Endothelial cell of umbilical vein (primary cell): ENCODE measurements at regions not wholly inside any gene's neighbourhood (a gene's known extent, or its start where the extent isn't known, plus 50 kb on each side); places are given as distances from the start of the nearest gene placed in this dataset.

Source experiments
- BruUV-seq: library from RNA; stranded (reverse); fragments of 400-500 nt; replicated peaks from 2 replicates; lab custom pipeline; 2021; lab: Mats Ljungman, UMichigan
- CTCF ChIA-PET: fragments of 300-600, 350-600 bp; sonication (Branson Sonifier 250); formaldehyde crosslinking; loops from one replicate; lab custom pipeline; 2021; ENCODE audit warnings: antibody characterized with exemption, inconsistent platforms; lab: Charles Lee
- POLR2A ChIA-PET: fragments of 300-600, 350-600 bp; sonication (Branson Sonifier 250); formaldehyde crosslinking; loops from one replicate; lab custom pipeline; 2021; ENCODE audit warnings: antibody characterized with exemption, inconsistent platforms; lab: Charles Lee
- DNase-seq: peaks from one replicate; pipeline ENCODE4 v3.0.0-alpha.2; 2011; ENCODE audit warnings: low read depth, low spot score
- FAIRE-seq: peaks from 2 replicates; lab custom pipeline; 2011; peaks lifted over from hg19 to GRCh38; lab: Jason Lieb, UNC
- H2AFZ ChIP-seq: 2 replicates; pipeline ENCODE4 v1.6.0; 2012; ENCODE audit warnings: low read depth, low read length, control low read depth, inconsistent platforms
- H3K27ac ChIP-seq: 2 replicates; pipeline ENCODE4 v1.5.1; 2011; ENCODE audit warnings: low read depth, mild to moderate bottlenecking, control low read depth, low read length, moderate library complexity; ENCODE audit not compliant: insufficient read depth
- H3K27me3 ChIP-seq, 2 experiments: 2 replicates each; pipeline versions ENCODE4 v1.6.0 to v1.6.1; 2011; ENCODE audit warnings: low read length in 2 of 2, mixed read lengths in 1 of 2; ENCODE audit not compliant: control insufficient read depth in 2 of 2, insufficient read depth in 2 of 2
- H3K36me3 ChIP-seq, 2 experiments: 2 replicates in 1 of 2; 3 replicates in 1 of 2; pipeline ENCODE4 v1.5.1; 2011; ENCODE audit warnings: low read length in 2 of 2, mild to moderate bottlenecking in 1 of 2, moderate library complexity in 1 of 2; ENCODE audit not compliant: control insufficient read depth in 2 of 2, insufficient read depth in 2 of 2; ENCODE audit errors: extremely low read depth in 1 of 2
- H3K4me1 ChIP-seq: 3 replicates; pipeline ENCODE4 v1.5.1; 2011; ENCODE audit warnings: mild to moderate bottlenecking, low read length; ENCODE audit not compliant: control insufficient read depth, insufficient read depth; ENCODE audit errors: extremely low read depth
- H3K4me2 ChIP-seq: 2 replicates; pipeline ENCODE4 v1.6.1; 2011; ENCODE audit warnings: low read length, control low read depth, mixed read lengths; ENCODE audit not compliant: insufficient read depth
- H3K4me3 ChIP-seq, 3 experiments: fragments of 200-600 bp in 1 of 3; sonication (generic), shearing (Covaris generic) in 1 of 3; replicated peaks in 1 of 3; 2 replicates each; pipeline ENCODE4 v1.5.1; 2011 to 2016; ENCODE audit warnings: control low read depth in 3 of 3, low read length in 3 of 3, mild to moderate bottlenecking in 2 of 3, inconsistent platforms in 1 of 3, low read depth in 1 of 3, moderate library complexity in 1 of 3; ENCODE audit not compliant: insufficient read depth in 1 of 3
- H3K79me2 ChIP-seq: 2 replicates; pipeline ENCODE4 v1.6.0; 2012; ENCODE audit warnings: low read length, inconsistent platforms; ENCODE audit not compliant: control insufficient read depth, insufficient read depth
- H3K9ac ChIP-seq: replicated peaks from 2 replicates; pipeline ENCODE3; 2011; ENCODE audit warnings: low read length, control low read depth; ENCODE audit not compliant: insufficient read depth; ENCODE audit errors: extremely low read depth
- H3K9me1 ChIP-seq: replicated peaks from 3 replicates; pipeline ENCODE4 v1.6.0; 2011; ENCODE audit warnings: mild to moderate bottlenecking, low read length; ENCODE audit not compliant: control insufficient read depth, insufficient read depth; ENCODE audit errors: extremely low read depth
- H3K9me3 ChIP-seq: replicated peaks from 2 replicates; pipeline ENCODE4 v1.5.1; 2012; ENCODE audit warnings: low read length, inconsistent platforms; ENCODE audit not compliant: control insufficient read depth, insufficient read depth
- H4K20me1 ChIP-seq: replicated peaks from 2 replicates; pipeline ENCODE3; 2011; ENCODE audit warnings: mild to moderate bottlenecking, low read length; ENCODE audit not compliant: control insufficient read depth, insufficient read depth; ENCODE audit errors: extremely low read depth
- CTCF ChIP-seq, 2 donors: IDR thresholded peaks; 1 replicate in 1 of 2; 2 replicates in 1 of 2; pipeline ENCODE4 v1.5.1; 2011; ENCODE audit warnings: low read length in 2 of 2, mild to moderate bottlenecking in 2 of 2, moderate library complexity in 2 of 2, control low read depth in 1 of 2, inconsistent platforms in 1 of 2, low read depth in 1 of 2; ENCODE audit not compliant: insufficient read depth in 1 of 2; ENCODE audit errors: extremely low read depth in 1 of 2
- EZH2 ChIP-seq: IDR thresholded peaks from 2 replicates; pipeline ENCODE4 v1.6.1; 2012; ENCODE audit warnings: borderline replicate concordance, low read depth, mild to moderate bottlenecking, moderate library complexity, low read length, inconsistent platforms; ENCODE audit not compliant: severe bottlenecking
- FOS ChIP-seq: IDR thresholded peaks from 2 replicates; pipeline ENCODE4 v1.6.1; 2011; ENCODE audit warnings: mild to moderate bottlenecking, low read length, moderate library complexity, borderline replicate concordance; ENCODE audit not compliant: insufficient read depth
- GATA2 ChIP-seq: IDR thresholded peaks from 2 replicates; pipeline ENCODE4 v1.7.0; 2011; ENCODE audit warnings: low read depth, mild to moderate bottlenecking, moderate library complexity, mixed read lengths, low read length; ENCODE audit not compliant: insufficient read length, insufficient read depth
- JUN ChIP-seq: IDR thresholded peaks from 2 replicates; pipeline ENCODE4 v1.6.1; 2011; ENCODE audit warnings: borderline replicate concordance, low read depth; ENCODE audit not compliant: insufficient read length, insufficient read depth
- MAX ChIP-seq: IDR thresholded peaks from 2 replicates; pipeline ENCODE4 v1.6.1; 2011; ENCODE audit not compliant: insufficient read depth, insufficient read length
- MYC ChIP-seq: IDR thresholded peaks from one replicate; pipeline ENCODE4 v1.6.1; 2011; ENCODE audit warnings: mild to moderate bottlenecking, low read depth, low read length
- POLR2A ChIP-seq: IDR thresholded peaks from 2 replicates; pipeline ENCODE4 v1.6.1; 2012; ENCODE audit warnings: low read depth, mild to moderate bottlenecking, control low read depth, low read length
- POLR2AphosphoS5 ChIP-seq: IDR thresholded peaks from 2 replicates; pipeline ENCODE4 v1.6.1; 2012; ENCODE audit warnings: low read depth, mild to moderate bottlenecking, control low read depth, low read length, moderate library complexity; ENCODE audit not compliant: insufficient read depth
- dilution Hi-C: fragments of 300-500 bp; cut with MboI; formaldehyde crosslinking; loops from one replicate; pipeline ENCODE4 v1.15.0; 2019; ENCODE audit warnings: low sequenced_read_pairs; ENCODE audit not compliant: extremely low pct_ligation_motif_present
- intact Hi-C: fragments of 100-400 bp; cut with micrococcal nuclease; formaldehyde crosslinking; loops from one replicate; pipeline ENCODE4 v1.10.0; 2022

GRCh38 chr2:238600506-238601432 lies 174.0 kb downstream of the ASB1 start:
- dilution Hi-C loops: no loop called here
- no peak for FAIRE-seq
- Histone ChIP-seq H2AFZ (no peak overlapping the region), H3K4me3 (no peak overlapping the region), H3K36me3 (no peaks in the 10 kb centered on the region), H4K20me1 (no peaks in the 10 kb centered on the region), H3K9ac (no peak overlapping the region), H3K9me3 (no peaks in the 10 kb centered on the region), H3K4me1 (peaks cover 10% of the 10 kb centered on the region), H3K9me1 (no peaks in the 10 kb centered on the region), H3K27me3 (peaks cover 0 to 24% of the 10 kb centered on the region in 2 experiments), H3K4me2 (no peak overlapping the region), H3K27ac (no peak overlapping the region), H3K79me2 (no peaks in the 10 kb centered on the region)
- ChIA-PET CTCF (interaction anchor here (1.2 kb wide), 1 partner anchor 27 kb away, joined by 3 read pairs; no protein-coding TSS in a partner anchor), POLR2A (no interaction called here)
- BruUV-seq: no TSS peak
- intact Hi-C loops: no loop called here
- no peak for DNase-seq
- TF ChIP-seq FOS (no peak), MAX (no peak), GATA2 (no peak), CTCF (IDR thresholded peaks at IDR 0.05; ENCODE audit: extremely low read depth in 1 of 2, insufficient read depth in 1 of 2, low read depth in 1 of 2, low read length in 2 of 2) (no peak), JUN (no peak), EZH2 (no peak), MYC (no peak), POLR2AphosphoS5 (no peak), POLR2A (no peak)
